ENCODE measurements at regions not wholly inside any gene's neighbourhood (a gene's known extent, or its start where the extent isn't known, plus 50 kb on each side); places are given as distances from the start of the nearest gene placed in this dataset.

GRCh38 chr1:193609592-193609991 is 423.2 kb upstream of the B3GALT2 start:
- H3K4me1 ChIP-seq = no peaks in the 10 kb centered on the region
- no peaks in the 10 kb centered on the region for H3K9me3 ChIP-seq
- no peaks in the 10 kb centered on the region for H3K36me3 ChIP-seq
- no peak for TF ChIP-seq CTCF (IDR thresholded peaks at IDR 0.05 in 4 of 5, conservative IDR thresholded peaks at IDR 0.05 in 1 of 5)
- TF ChIP-seq POLR2A (IDR thresholded peaks at IDR 0.05) = no peak
- H3K27ac ChIP-seq = no peak overlapping the region
- in situ Hi-C loops (cut with MboI; ENCODE audit: low sequenced_read_pairs in 4 of 4) (no loop called here), intact Hi-C loops (cut with DNase I; ENCODE audit: low total_unique reads) (no loop called here)
- no peaks in the 10 kb centered on the region for H3K27me3 ChIP-seq
- DNase-seq (no peak), ATAC-seq (no peak)
- no peak overlapping the region for H3K4me3 ChIP-seq

- no peaks in the 10 kb centered on the region for H3K4me1 ChIP-seq
- no peaks in the 10 kb centered on the region for H3K36me3 ChIP-seq
- no peaks in the 10 kb centered on the region for H3K27me3 ChIP-seq
- ATAC-seq = no peak
- in situ Hi-C loops (cut with MboI; ENCODE audit: low sequenced_read_pairs in 4 of 4) = no loop called here
- H3K4me3 ChIP-seq = no peak overlapping the region
- TF ChIP-seq POLR2A (IDR thresholded peaks at IDR 0.05) = no peak
- no peak for TF ChIP-seq CTCF (IDR thresholded peaks at IDR 0.05 in 4 of 5, conservative IDR thresholded peaks at IDR 0.05 in 1 of 5)
- DNase-seq = no peak
- intact Hi-C loops (cut with DNase I; ENCODE audit: low total_unique reads) = no loop called here
- H3K27ac ChIP-seq = no peak overlapping the region
- no peaks in the 10 kb centered on the region for H3K9me3 ChIP-seq
These were observed 421.4 kb upstream of the B3GALT2 start for GRCh38 chr1:193607787-193608186.

- DNase-seq = no peak
- in situ Hi-C loops (cut with MboI; ENCODE audit: low sequenced_read_pairs in 4 of 4) = no loop called here
- H3K9me3 ChIP-seq = no peaks in the 10 kb centered on the region
- H3K4me3 ChIP-seq = no peak overlapping the region
- no peaks in the 10 kb centered on the region for H3K36me3 ChIP-seq
- intact Hi-C loops (cut with DNase I; ENCODE audit: low total_unique reads) = no loop called here
- no peak overlapping the region for H3K27ac ChIP-seq
- no peaks in the 10 kb centered on the region for H3K27me3 ChIP-seq
- no peak for TF ChIP-seq CTCF (IDR thresholded peaks at IDR 0.05 in 4 of 5, conservative IDR thresholded peaks at IDR 0.05 in 1 of 5)
- no peak for TF ChIP-seq POLR2A (IDR thresholded peaks at IDR 0.05)
- H3K4me1 ChIP-seq = no peaks in the 10 kb centered on the region
- ATAC-seq = no peak
These were observed 419.6 kb upstream of the B3GALT2 start for GRCh38 chr1:193606035-193606434.

GRCh38 chr1:193602705-193603104 is 416.3 kb upstream of the B3GALT2 start:
- intact Hi-C loops (cut with DNase I; ENCODE audit: low total_unique reads) (no loop called here), in situ Hi-C loops (cut with MboI; ENCODE audit: low sequenced_read_pairs in 4 of 4) (no loop called here)
- TF ChIP-seq CTCF (IDR thresholded peaks at IDR 0.05 in 4 of 5, conservative IDR thresholded peaks at IDR 0.05 in 1 of 5) (no peak), POLR2A (IDR thresholded peaks at IDR 0.05) (no peak)
- Histone ChIP-seq H3K27me3 (no peaks in the 10 kb centered on the region), H3K27ac (no peak overlapping the region), H3K9me3 (no peaks in the 10 kb centered on the region), H3K36me3 (no peaks in the 10 kb centered on the region), H3K4me3 (no peak overlapping the region), H3K4me1 (no peaks in the 10 kb centered on the region)
- DNase-seq = no peak
- no peak for ATAC-seq

- no peak for ATAC-seq
- no peaks in the 10 kb centered on the region for H3K36me3 ChIP-seq
- no peak overlapping the region for H3K4me3 ChIP-seq
- TF ChIP-seq POLR2A (IDR thresholded peaks at IDR 0.05) (no peak), CTCF (IDR thresholded peaks at IDR 0.05 in 4 of 5, conservative IDR thresholded peaks at IDR 0.05 in 1 of 5) (no peak)
- intact Hi-C loops (cut with DNase I; ENCODE audit: low total_unique reads) (no loop called here), in situ Hi-C loops (cut with MboI; ENCODE audit: low sequenced_read_pairs in 4 of 4) (no loop called here)
- H3K4me1 ChIP-seq = no peaks in the 10 kb centered on the region
- H3K9me3 ChIP-seq = no peaks in the 10 kb centered on the region
- no peaks in the 10 kb centered on the region for H3K27me3 ChIP-seq
- no peak for DNase-seq
- H3K27ac ChIP-seq = no peak overlapping the region
These were observed 406.9 kb upstream of the B3GALT2 start for GRCh38 chr1:193593147-193593885.
